LHCN-M2 (cell line): ENCODE measurements at regions not wholly inside any gene's neighbourhood (a gene's known extent, or its start where the extent isn't known, plus 50 kb on each side); places are given as distances from the start of the nearest gene placed in this dataset.
"Not testable (repeated sequence)": the region's sequence is repeated elsewhere in the genome, so short reads cannot be mapped to it uniquely, and the experiment has no call there.

Source experiments
- DNase-seq: peaks from one replicate; pipeline ENCODE4 v3.0.0-alpha.2; 2012; ENCODE audit warnings: low read depth

DNA sequence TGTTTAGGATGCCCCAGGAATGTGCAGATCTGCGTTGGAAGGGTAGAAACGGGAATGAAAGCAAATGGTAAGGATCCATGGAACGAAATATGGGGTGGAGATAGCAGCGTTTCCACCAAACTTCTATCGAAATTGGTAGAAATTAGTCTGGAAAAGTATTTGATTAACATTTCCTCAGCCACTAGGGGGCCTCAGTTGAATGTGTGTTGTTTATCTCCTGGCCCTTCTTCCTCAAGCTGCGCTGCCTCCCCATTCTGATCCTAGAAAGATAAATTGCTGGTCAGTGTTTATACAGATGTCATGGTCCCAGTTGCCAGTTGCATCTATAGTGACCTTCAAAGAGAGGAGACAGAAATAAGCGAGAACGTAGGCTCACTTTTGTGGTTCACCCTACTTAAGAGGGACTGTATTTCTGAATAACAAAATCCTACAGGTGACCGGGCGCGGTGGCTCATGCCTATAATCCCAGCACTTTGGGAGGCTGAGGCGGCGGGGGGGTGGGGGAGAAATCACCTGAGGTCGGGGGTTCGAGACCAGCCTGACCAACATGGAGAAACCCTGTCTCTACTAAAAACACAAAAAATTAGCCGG is 457.1 kb downstream of the SQOR start:
- DNase-seq: peak; percentile 2

DNA sequence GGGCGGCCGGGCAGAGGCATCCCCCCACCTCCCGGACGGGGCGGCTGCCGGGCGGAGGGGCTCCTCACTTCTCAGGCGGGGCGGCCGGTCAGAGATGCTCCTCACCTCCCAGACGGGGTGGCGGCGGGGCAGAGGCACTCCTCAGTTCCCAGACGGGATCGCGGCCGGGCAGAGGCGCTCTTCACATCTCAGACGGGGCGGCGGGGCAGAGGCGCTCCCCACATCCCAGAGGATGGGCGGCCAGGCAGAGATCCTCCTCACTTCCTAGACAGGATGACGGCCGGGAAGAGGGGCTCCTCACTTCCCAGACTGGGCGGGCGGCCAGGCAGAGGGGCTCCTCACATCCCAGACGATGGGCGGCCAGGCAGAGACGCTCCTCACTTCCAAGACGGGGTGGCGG is 463.2 kb downstream of the SQOR start:
- DNase-seq: not testable (repeated sequence)

DNA sequence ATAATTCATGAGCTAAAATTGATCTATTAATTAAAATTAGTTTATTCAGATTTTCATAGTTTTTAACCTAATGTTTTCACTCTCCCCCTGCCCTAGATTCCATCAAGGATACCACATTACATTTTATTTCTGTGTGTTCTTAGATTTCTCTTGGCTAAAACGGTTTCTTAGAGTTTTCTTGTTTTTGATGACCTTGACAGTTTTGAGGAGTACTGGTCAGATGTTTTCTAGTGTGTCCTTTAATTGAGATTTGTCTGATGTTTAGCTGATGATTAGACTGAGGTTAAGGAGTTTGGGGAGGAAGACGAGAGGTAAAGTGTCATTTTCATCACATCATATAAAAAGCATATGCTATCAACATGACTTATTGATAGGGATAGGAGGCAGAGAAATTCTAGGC is 475.9 kb downstream of the SQOR start:
- no peak for DNase-seq

GRCh38 chr15:46111730-46112129 is 476.9 kb downstream of the SQOR start:
- no peak for DNase-seq

DNA sequence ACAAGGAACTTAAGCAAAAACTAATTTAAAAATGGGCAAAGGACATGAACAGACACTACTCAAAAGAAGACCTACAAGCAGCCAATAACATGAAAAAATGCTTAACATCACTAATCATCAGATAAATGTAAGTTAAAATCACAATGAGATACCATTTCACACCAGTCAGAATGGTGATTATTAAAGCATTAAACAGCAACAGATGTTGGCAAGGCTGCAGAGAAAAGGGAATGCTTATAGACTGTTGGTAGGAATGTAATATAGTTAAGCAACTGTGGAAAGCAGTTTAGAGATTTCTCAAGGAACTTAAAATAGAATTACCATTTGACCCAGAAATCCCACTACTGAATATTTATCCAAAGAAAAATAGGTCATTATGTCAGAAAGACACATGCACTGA is 482.2 kb downstream of the SQOR start:
- no peak for DNase-seq

DNA sequence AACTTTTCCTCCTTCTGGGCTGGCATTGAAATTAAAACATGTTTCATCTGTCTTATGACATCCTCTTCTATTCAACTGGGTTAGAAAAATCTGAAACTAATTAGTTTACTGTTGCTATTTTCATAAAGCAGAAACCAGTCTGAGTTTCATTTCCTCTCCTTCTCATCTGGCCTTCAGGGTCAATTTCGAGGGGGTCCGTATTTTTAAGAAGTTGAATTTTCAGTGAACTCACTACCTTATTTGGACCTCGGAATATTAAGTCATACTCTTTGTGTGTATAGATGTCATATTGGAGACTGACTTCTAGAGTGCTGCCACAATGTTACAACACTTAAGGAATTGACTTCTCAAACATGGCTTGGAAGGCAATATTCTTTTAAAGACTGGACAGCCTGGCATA is 485.9 kb downstream of the SQOR start:
- DNase-seq: no peak

GRCh38 chr15:46121441-46121840 is 486.6 kb downstream of the SQOR start:
- DNase-seq: no peak

DNA sequence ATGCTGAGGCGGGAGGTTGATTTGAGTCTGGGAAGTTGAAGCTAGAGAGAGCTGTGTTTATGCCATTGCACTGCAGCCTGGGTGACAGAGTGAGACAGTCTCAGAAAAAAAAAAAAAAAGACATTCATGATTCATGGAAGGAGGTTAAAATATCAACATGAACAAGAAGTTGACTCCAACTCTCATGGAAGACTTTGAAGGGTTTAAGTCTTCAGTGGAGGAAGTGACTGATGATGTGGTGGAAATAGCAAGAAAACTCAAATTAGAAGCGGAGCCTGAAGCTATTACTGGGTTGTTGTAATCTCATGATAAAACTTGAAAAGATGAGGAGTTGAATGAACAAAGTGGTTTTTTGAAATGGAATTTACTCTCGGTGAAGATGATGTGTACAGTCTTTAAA is 491.8 kb downstream of the SQOR start:
- no peak for DNase-seq

DNA sequence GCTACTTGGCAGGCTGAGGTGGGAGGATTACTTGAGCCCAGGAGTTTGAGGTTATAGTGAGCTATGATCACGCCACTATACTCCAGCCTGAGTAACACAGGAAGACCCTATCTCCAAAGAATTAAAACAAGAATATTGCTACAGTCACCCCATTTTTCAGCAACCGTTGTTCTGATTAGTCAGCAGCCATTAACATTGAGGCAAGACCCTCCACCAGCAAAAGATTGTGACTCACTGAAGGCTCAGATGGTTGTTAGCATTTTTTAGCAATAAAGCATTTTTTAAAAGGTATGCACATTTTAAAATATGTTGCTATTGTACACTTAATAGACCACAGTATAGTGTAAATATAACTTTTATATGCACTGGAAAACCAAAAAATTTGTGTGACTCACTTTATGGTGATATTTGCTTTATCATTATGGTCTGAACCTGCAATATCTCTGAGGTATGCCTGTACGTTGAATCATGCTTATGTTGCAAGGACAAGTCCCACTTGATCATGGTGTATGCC is 492.6 kb downstream of the SQOR start:
- DNase-seq: no peak

GRCh38 chr15:46129145-46129544 is 494.3 kb downstream of the SQOR start:
- DNase-seq: no peak

DNA sequence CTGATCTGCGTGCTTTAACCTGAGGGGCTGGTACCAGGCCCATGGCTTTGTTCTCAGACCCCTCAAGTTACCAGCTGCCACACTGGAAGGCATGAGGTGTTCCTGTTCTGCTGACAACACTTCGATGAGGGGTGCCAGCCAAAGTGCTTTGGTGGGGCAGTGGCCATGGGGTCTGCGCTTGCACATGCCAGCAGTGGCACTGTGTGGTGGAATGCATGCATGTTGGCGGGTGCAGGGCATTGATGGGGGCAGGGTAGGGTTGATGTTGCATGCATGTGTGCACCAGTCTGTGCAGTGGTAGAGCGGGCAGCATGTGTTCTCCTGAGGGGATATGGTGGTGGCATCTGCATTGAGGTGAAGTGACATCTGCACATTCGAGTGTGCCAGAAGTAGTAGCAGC is 497.0 kb downstream of the SQOR start:
- no peak for DNase-seq

GRCh38 chr15:46137443-46137842 is 502.6 kb downstream of the SQOR start:
- DNase-seq: no peak

DNA sequence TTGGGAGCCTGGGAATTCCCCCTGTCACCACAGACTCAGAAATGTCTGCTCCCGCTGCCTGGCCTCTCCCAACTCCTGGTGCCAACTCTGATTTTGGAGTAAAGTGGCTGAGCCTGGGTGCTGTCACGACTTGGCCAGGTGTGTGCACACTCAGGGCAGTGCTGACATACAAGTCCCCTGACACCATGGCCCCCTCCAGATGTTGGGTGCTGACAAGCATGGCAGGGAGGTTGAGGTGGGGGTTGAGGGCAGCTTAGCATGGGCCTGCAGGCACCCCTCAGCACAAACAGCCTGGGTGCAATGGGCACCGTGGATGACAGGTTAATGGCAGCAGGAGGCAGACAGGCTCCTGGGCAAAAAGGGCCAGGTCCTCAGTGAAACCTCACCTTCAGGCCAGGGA is 511.2 kb downstream of the SQOR start:
- no peak for DNase-seq

DNA sequence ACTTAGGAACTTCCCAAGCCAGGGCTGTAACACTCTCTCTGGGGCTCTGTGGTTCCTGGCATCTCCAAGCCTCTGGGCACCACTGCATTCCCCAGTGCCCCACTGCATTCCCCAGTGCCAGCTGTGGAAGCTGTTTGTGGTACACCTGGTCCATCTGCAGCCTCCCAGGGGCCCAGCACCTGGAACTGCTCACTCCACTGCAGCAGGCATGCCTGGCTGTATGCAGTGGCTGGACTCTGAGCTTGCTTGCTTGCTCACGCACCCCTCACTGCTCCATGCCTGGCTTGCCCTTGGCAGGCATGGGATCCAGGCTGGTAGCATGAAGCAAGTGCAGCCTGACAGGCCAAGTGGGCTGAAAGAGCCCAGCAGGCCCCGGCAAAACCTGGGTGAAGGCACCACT is 512.1 kb downstream of the SQOR start:
- no peak for DNase-seq

- no peak for DNase-seq
Observed at GRCh38 chr15:46151786-46152185, 517.0 kb downstream of the SQOR start.

- no peak for DNase-seq
Observed at GRCh38 chr15:46166750-46167149, 531.9 kb downstream of the SQOR start.

- no peak for DNase-seq
Observed at GRCh38 chr15:46170326-46170725, 535.5 kb downstream of the SQOR start.

GRCh38 chr15:46174122-46174521 is 539.3 kb downstream of the SQOR start:
- DNase-seq: no peak

- DNase-seq: no peak
Observed at GRCh38 chr15:46177219-46177618, 542.4 kb downstream of the SQOR start.

DNA sequence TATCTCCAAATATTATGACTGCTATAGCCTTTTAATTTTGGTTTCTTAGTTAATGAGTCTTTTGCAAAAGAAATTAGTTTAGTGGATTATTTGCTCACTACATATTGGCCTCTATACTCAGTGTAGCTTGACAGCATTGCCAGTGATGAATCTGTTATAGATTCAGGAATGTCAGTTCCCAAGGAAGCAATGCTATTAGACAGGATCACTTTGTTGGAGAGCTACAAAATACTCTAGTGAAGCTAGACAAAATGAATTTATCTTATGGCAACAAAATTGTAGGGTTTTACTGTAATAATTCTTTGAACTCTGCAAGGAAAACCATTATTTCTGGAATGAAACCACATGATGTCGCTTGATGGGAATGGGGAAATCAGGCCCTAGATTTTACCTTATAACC is 543.3 kb downstream of the SQOR start:
- DNase-seq: no peak

DNA sequence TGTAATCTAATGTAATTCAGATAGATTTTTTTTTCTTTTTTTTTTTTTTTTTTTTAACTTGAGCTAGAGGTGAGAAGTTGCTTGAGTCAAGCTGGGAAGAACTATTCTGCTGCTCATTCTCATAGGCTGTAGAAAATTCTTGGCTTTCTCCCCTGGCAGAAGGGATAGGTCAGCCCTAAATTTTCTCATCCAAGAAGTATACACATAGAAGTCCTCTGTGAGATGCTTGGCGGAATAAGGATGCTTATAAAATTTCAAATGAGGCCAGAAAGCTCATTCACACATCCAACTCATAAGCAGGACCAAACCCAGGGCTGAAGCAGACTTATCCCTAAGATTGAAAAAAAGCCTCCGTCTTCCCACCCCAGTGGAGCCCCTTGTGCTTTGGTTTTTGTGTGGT is 572.5 kb downstream of the SQOR start:
- DNase-seq: no peak

DNA sequence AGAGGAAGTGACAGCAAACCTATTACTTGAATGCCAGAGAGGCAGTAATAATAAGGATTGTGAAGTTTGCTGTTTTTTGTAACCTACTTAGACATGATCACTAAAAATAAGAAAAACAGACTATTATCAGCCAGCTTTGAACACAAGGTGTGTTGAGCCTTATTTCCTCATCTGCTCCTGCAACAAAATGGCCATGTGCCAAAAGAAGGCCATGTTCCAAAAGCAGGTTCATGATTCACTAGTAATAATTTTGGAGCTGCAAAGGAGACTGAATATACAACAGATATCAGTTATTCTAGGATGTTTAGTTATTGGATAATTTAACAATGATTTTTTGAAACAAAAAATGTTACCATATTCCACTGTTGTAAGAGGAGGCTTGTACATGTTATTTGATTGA is 578.7 kb downstream of the SQOR start:
- no peak for DNase-seq

DNA sequence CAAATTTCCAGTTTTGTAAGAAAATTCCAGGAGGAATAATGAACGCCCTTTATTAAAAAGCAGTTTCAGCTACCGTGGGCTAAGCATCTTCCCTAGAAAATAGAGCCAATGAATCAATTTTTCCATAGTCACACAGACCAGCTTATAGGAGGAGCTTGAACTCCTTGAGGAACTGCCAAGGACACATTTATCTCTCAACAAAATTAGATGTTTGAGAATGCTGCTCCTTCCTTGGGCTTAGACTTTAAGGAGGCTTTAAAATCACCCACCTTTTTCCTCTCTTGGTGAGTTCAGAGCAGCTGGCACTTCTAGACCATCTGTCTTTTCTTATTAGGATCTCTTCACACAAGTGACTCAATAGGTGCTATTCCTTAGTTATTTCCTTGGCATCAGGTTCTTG is 588.0 kb downstream of the SQOR start:
- DNase-seq: no peak

- no peak for DNase-seq
Observed at GRCh38 chr15:46229263-46229662, 594.4 kb downstream of the SQOR start.
